NCI-H446 (cell line): ENCODE measurements at regions not wholly inside any gene's neighbourhood (a gene's known extent, or its start where the extent isn't known, plus 50 kb on each side); places are given as distances from the start of the nearest gene placed in this dataset.
"Not testable (repeated sequence)": the region's sequence is repeated elsewhere in the genome, so short reads cannot be mapped to it uniquely, and the experiment has no call there.

ENCODE experiments used
- DNase-seq, 2 experiments: peaks; one replicate each; lab custom pipeline; 2025; lab: John Stamatoyannopoulos, UW

GRCh38 chr2:10223932-10224720, 78.6 kb upstream of the HPCAL1 start:
- no peak for DNase-seq

- no peak for DNase-seq
Observed at GRCh38 chr2:10224734-10225133, 78.0 kb upstream of the HPCAL1 start.

DNA sequence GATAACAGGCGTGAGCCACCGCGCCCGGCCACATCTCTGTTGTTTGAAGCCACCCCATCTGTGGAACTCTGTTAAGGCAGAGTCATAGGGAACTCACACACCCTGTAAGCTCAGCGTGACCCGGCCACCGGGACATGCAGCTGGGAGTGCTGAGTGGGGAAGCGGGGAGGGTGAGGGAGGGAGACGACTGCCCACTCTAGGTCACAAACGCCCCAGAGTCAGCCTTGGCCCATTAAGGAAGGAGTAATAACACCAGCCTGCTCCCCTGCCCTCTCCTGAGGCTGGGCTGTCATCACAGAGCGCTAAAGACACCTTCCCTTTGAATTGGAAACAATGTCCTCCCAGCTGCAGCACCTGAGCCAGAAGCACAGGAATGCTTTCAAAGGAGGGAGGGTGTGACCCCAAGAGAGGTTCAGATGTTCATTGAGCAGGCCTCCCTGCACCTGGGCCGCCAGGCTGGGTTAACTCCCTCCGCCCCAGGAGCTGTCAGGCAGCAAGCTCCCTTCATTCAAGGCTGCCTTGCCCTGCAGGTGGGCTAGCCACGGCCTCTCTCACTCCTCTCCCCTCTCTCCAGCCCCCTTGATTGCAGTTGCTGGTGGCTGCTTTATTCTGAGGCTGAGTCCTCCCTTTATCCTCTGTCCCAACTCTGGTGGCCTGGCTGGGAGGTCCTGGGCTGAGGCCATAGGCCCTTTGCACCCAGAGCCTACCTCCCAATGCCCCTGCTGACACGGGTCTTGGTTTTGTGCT, 77.2 kb upstream of the HPCAL1 start:
- DNase-seq: no peak

- no peak for DNase-seq
Observed at GRCh38 chr2:10226038-10226724, 76.5 kb upstream of the HPCAL1 start.

DNA sequence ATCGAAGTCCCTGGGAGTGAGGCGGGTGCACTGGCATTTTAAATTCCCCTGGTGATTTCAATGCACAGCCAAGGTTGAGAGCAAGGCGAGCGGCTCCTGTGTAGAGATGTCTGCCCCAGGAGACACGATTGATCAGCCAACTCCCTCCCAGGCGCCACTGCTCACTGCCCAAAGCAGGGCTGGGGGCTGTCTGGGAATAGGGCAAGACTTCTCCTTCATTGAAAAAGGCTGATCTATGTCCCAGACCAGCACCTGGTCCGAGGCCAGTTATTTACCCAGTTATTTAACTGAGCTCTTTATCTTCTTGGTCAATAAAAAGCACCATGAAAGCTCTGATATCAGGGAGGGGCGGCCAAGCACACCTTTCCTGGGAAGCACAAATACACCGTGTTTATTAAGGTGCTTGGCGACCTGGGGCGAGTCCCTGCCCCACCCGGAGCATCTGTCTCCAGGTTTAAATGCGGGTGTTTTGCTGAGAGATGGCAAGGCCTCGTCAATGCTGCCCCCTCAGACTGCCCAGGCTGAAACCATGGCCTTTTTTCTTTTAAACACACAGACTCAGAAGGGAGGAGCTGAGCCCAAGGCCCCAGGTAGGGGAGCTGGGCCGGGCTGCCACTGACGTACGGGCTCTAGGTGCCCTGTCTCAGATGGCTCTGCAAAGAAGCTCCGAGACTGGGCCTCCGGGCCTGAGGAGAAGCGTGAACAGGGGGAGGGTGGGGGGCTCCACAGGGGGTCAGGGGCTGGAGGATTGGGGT, 73.9 kb upstream of the HPCAL1 start:
- no peak for DNase-seq

- no peak for DNase-seq
Observed at GRCh38 chr2:10229462-10230099, 73.1 kb upstream of the HPCAL1 start.

GRCh38 chr2:10230499-10230898, 72.2 kb upstream of the HPCAL1 start:
- no peak for DNase-seq

GRCh38 chr2:10230921-10231320, 71.8 kb upstream of the HPCAL1 start:
- DNase-seq: not testable (repeated sequence)

GRCh38 chr2:10231551-10232085, 71.1 kb upstream of the HPCAL1 start:
- DNase-seq: no peak

DNA sequence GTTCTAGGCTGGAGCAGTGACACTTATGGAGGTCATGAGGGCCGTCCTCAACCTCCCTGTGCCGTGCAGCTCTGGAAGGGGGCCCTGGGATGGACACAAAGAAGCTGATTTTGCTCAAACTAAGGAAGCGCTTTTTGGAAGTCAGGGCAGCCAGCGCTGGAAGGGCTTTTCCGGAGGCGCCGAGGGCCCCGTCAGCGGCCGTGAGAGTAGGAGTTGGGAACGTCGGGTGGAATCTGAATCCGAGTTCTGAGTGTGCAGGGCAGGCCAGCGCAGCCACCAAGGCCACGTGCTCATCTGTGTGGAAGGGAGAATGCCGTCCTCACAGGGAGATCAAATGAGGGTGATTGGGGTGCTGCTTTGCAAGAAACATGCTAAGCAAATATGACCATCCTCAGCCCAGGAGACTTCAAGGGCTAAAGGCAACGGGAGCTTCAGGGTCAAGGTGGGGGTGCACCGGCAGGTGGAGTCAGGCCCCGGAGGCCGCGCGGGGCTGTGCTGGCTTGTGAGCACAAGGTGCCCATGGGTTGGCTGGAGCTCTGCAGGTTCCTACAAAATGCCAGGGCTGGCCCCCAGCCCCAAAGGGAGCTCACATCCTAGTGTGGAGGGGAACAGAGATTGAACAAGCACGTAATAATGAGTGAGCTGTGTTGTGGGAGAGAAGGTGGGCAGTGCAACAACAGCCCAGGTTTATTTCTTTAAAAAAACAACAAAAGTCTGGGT, 70.4 kb upstream of the HPCAL1 start:
- no peak for DNase-seq

DNA sequence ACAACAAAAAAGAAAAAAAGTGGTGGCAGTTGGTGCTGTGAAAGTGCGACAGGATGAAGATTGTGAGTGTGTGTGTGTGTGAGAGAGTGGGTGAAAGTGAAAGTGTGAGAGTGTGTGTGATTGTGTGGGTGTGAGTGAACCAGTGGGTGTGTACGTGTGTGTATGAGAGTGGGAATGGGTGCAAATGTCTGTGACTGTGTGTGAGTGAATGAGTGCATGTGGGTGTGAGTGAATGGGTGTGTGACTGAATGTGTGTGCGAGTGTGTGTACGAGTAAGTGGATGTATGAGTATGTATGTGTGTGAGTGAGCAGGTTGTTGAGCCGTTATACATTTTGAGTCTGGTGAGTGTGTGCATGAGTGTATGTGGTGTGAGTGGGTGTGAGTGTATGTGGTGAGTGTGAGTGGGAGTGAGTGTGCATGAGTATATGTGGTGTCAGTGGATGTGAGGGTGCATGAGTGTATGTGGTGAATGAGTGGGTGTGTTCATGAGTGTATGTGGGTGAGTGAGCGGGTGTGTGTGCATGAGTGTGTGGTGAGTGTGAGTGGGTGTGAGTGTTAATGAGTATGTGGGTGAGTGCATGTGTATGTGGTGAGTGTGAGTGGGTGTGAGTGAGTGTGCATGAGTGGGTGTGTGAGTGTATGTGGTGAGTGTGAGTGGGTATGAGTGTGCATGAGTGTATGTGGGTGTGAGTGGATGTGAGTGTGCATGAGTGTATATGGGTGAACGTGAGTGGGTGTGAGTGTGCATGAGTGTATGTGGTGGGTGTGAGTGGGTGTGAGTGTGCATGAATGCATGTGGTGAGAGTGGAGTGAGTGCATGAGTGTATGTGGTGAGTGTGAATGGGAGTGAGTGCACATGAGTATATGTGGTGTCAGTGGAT, 69.3 kb upstream of the HPCAL1 start:
- DNase-seq: no peak

DNA sequence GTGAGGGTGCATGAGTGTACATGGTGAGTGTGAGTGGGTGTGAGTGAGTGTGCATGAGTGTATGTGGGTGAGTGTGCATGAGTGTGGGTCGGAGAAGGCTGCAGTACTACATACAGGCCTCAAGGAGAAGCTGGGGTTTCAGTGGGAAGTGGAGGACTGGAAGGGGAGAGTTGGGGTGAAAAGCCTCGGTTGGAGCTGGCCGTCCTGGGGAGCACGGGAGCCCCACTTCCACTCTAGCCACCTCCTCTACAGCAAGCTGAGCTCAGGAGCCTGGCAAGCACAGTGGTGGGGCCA, 68.7 kb upstream of the HPCAL1 start:
- DNase-seq: no peak

GRCh38 chr2:10234409-10235094, 68.2 kb upstream of the HPCAL1 start:
- DNase-seq: no peak

DNA sequence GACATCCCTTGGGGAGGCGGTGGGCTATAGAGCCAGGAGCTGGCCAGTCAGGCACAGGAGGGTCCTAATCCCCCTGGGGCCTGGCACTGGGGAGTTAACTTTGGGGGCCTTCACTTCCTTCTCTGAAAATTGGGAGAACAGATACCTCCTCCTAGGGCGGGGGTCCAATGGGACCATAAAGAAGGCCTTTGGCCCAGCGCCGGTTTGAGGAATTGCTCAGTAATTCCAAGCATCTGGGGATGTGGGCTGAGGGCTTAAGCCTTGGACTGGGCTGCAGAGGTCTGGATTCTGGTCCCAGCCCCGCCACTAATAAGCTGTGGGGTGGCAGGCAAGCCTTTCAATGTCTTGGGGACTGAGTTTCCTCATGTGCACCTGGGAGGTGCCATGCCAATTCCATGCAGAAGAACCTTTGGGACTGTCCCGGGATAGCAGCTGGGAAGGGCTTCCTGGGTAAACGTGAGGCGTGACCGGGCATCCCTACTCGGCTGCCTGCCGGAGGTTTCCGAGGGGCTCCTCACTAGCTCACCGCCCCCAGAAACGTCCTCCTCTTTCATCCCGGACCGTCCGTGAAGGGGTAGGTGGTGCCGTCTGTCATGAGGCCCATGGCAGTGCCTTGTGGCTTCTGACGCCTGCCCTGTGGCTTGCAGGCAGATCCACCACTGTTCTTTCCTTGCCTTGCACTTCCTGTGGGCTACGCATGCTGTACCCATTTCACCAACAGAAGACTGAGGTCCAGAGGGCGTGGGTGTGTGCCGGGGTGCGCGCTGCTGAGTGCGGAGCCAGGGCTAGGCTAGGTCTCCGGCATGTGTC, 67.4 kb upstream of the HPCAL1 start:
- DNase-seq: no peak

DNA sequence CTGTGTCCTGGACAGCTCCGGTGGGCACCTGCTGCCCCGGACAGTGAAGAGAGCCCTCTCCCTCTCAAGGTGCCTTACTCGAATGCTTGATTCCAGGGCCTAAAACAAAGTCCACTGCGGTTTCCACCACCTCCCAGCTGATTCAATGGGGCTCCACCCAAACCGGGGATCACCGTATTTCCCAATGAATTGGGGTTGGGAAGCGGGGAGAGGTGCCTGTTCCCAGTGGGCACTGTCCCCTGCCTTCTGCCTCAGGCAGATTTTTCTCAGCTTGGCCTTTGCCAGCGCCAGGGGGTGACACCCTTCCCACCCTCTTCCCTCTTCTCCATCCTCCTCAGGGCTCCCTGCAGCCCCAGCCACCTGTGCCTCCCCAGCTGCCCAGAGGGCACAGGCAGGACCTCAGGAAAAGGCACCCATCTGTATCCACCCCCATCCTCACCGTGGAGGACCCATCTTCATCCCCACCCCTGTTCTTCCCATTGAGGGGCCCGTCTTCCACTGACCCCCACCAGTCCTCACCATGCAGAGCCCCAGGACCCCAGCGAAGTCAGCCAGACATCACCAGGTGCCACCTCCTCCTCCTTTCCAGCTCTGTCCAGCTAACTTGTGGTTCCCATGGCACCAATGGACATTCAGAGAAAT, 66.7 kb upstream of the HPCAL1 start:
- no peak for DNase-seq

DNA sequence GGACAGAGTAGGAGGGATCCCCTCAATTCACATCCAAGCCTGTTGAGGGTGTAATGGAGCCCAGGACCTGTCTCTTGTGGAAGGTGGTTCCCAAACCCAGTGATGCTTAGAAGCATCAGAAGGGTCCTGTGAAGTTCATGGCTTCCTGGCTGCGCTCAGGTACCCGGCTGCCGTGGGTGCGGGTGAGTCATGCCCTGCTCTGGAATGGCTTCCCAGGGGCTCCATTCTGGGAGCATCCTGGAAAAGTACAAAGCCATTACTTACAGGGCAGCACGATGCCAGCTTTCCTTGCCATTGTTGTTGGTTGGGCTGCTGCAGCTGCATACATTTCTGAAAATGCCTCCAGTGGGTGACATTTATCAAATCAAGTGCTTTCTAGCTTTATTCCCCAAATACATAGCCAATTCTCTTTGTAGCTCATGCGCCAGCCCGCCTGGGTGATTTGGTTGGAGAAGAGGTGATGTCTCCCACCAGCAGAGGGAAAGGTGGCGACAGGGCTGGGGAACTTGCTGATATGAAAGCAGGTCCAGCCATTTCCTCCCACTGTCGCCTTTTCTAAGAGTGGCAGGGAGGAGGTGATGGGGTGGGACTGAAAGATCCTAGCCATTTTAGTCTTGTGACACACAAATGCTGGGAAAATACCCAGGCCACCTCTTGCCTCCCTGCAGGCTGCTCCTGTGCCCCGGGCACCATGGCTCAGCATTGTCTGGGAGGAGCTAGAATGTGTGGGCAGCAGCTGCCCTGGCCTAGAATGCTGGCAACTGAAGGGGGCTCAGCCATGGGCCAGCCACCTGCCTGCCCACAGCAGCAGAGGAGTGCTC, 65.9 kb upstream of the HPCAL1 start:
- no peak for DNase-seq
